ENCODE measurements at regions not wholly inside any gene's neighbourhood (a gene's known extent, or its start where the extent isn't known, plus 50 kb on each side); places are given as distances from the start of the nearest gene placed in this dataset.

DNA sequence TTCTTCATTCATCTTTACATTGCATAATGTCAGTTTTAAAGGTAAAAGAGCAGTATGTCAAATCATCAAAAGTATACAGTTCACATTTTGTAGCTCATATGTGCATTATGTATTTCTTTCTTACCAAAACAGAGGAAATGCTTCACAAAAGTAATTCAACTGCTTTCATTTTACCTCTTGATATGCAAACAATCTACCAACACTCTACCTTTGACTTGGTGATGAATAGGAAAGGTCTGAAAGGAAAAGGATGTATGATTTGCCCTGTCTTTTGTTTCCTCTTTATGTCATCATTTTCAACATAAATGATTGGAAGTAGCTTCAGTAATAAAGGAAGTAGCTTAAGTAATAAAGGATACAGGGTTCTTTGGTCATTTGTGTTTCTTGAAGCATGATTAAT is 846.7 kb downstream of the NXPH1 start:
- TF ChIP-seq GATA3 (IDR thresholded peaks at IDR 0.05; ENCODE audit: low read depth, low read length) (no peak), GATA2 (IDR thresholded peaks at IDR 0.05; ENCODE audit: low read depth, low read length) (no peak)

DNA sequence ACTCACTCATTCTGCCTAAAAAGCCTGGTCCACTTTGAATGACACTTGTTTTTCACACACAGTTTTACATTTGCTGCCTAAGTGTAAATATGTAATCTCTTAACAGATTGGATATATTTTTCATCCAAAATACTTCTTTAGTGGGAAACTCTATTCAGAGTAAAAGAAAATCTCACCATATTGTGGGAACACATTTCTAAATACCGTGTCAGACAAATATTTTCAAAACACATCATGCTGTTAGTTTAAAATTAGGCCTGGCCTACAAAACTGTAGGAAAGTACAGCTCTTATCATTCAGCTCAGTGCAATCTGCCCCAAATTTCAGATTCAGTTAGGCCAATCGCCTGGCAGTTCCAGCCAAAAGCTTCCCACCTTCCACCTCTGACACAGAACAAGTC is 849.8 kb downstream of the NXPH1 start:
- TF ChIP-seq GATA2 (IDR thresholded peaks at IDR 0.05; ENCODE audit: low read depth, low read length) = no peak
- TF ChIP-seq GATA3 (IDR thresholded peaks at IDR 0.05; ENCODE audit: low read depth, low read length) = no peak

DNA sequence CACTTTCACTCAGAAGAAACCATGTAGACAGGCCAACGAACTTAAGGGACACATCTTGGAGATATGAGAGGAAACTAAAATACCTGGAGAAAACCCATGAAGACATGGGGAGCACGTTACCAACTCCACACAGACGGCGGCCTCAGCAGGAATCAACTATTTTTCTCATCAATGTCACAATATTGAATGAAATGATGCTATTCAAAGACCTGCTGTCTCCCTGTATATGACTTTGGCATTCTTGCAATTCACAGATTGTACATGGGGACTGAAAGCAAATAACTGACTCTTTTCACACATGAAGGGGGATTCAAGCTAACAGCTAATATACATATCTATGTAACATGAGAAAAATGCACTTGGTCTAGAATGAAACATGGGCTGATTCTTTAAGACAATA is 869.0 kb downstream of the NXPH1 start:
- no peak for TF ChIP-seq GATA3 (IDR thresholded peaks at IDR 0.05; ENCODE audit: low read depth, low read length)
- no peak for TF ChIP-seq GATA2 (IDR thresholded peaks at IDR 0.05; ENCODE audit: low read depth, low read length)

DNA sequence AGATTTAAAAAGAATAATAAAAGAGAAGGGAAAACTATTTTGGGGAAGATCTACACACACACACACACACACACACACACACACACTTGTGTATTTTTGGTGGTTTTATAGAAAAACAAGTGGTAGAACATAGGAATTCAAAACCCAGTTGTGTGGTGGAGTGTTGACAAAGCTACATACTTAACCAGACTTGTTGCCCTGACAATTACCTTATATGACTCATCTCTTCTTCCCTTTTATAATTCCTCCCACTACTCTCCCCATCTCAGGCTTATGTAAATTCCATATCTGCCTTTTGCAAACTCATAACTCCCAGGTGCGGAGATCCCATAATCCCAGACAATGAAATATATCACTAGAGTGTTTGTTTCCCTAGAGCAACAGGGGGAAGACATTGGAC is 873.7 kb downstream of the NXPH1 start:
- TF ChIP-seq GATA3 (IDR thresholded peaks at IDR 0.05; ENCODE audit: low read depth, low read length) (no peak), GATA2 (IDR thresholded peaks at IDR 0.05; ENCODE audit: low read depth, low read length) (no peak)

DNA sequence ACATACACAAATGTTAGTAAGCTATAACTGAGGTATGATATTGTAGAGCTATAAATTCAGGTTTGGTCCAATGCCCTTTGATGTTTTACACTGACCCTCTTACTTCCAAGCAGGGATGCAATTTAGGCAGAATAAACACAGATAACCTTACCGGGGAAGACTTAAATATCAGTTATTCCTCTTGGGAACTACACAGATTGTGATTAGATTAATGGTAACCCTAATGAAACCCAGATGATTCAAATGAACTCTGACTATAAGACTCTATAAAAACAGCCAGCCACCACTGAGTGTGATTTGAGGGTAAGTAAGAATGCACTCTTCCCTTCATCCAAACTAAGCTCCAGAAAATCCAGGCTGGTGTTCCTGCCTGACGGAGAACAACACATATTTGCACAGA is 891.1 kb downstream of the NXPH1 start:
- no peak for TF ChIP-seq GATA3 (IDR thresholded peaks at IDR 0.05; ENCODE audit: low read depth, low read length)
- TF ChIP-seq GATA2 (IDR thresholded peaks at IDR 0.05; ENCODE audit: low read depth, low read length) = no peak

DNA sequence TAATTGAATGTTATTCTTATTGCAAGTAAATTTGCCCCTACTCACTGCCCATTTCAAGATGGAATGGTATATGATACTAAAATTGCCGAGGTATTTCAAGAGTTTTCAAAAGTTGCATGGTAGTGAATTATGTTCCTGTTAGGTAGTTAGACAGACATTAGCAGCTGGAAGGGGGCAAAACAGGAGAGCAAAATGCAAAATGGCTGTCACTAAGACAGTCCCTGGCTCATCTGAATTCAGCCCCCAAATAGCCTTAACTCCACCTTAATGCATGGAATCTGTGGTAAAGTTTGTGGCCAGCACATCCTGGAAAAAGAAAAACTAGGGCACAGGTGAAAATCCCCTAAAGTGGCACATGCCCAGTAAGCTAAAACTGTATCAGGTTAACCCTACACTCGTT is 894.9 kb downstream of the NXPH1 start:
- TF ChIP-seq GATA3 (IDR thresholded peaks at IDR 0.05; ENCODE audit: low read depth, low read length) (no peak), GATA2 (IDR thresholded peaks at IDR 0.05; ENCODE audit: low read depth, low read length) (no peak)

DNA sequence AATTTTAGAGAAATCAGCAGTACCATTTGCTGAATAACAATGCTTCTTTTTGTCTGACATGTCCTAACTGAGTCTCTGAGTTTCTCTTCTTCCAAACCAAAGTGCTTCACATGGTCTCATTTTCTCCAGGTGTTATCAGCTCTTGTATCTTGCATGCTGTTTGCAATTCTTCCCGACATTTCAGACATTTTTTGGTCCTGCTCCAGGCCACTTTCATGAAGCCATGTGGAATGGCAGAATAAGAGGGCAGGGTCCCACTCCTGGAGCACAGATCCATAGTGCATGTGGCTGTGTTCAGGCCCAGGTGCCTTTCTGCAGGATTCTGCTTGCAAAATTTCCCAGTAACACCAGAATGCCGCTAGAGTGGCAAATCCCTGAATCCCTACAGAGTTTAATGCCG is 916.2 kb downstream of the NXPH1 start:
- TF ChIP-seq GATA2 (IDR thresholded peaks at IDR 0.05; ENCODE audit: low read depth, low read length) (no peak), GATA3 (IDR thresholded peaks at IDR 0.05; ENCODE audit: low read depth, low read length) (no peak)

DNA sequence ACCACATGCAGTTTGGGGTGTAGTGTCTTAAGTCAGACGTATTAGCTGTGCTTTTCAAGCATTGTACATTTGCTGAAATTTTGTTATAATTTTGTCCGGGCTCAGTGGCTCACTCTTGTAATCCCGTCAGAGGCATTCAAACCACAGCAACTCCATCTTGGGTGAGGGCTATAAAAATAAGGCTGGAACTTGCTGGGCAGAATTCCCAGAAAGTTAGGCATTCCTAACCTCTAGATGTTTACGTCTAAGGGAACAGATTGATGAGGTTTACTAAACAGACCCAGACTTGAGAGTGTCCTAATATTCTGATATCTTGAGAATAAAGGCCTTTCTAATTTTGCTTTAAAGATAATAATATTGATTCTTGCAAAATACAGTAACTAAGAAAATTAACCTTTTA is 957.8 kb downstream of the NXPH1 start:
- TF ChIP-seq GATA3 (IDR thresholded peaks at IDR 0.05; ENCODE audit: low read depth, low read length) (no peak), GATA2 (IDR thresholded peaks at IDR 0.05; ENCODE audit: low read depth, low read length) (no peak)

DNA sequence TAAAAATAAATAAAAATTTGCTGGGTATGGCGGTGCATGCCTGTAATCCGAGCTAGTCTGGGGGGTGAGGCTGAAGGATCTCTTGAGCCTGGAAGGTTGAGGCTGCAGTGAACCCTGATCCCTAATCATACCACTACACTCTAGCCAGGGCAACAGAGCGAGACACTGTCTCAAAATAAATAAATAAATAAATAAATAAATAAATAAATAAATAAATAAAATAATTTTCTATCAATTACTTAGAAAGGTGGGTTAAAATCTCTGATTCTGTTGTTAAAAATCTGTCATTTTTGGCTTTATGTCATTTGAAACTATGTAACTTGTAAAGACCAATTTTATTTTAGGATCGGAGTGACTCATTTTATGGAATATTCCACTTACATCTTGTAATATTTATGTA is 958.6 kb downstream of the NXPH1 start:
- TF ChIP-seq GATA2 (IDR thresholded peaks at IDR 0.05; ENCODE audit: low read depth, low read length) (no peak), GATA3 (IDR thresholded peaks at IDR 0.05; ENCODE audit: low read depth, low read length) (no peak)

DNA sequence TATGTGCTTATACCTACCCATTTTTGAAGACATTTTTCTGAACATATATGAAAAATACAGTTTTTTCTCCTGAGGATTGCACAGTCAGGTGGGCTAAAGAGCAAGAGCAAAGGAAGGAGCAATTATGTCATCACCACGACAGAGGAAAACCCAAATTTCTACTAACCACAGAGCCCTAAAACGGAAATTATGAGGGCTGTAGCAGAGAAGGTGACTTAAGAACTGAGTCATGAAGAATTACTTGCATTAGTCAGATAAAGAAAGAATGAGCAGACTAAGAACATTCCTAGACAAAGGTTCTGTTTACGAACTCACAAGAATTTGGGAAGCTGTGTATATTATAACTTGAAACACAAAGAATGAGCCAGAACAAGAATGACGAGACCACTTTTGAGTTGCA is 974.4 kb downstream of the NXPH1 start:
- TF ChIP-seq GATA2 (IDR thresholded peaks at IDR 0.05; ENCODE audit: low read depth, low read length) = no peak
- TF ChIP-seq GATA3 (IDR thresholded peaks at IDR 0.05; ENCODE audit: low read depth, low read length) = no peak

DNA sequence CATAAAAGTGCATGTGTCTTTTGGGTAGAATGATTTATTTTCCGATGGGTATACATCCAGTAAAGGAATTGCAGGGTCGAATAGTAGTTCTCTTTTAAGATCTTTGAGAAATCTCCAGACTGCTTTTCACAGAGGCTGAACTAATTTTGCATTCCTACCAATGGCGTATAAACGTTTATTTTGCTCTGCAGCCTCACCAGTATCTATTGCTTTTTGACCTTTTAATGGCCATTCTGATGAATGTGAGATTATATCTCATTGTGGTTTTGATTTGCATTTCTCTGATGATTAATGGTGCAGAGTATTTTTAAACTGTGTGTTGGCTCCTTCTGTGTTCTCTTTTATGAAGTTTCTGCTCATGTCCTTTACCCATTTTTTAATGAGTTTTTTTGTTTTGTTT is 1020.1 kb downstream of the NXPH1 start:
- no peak for TF ChIP-seq GATA2 (IDR thresholded peaks at IDR 0.05; ENCODE audit: low read depth, low read length)
- TF ChIP-seq GATA3 (IDR thresholded peaks at IDR 0.05; ENCODE audit: low read depth, low read length) = no peak

DNA sequence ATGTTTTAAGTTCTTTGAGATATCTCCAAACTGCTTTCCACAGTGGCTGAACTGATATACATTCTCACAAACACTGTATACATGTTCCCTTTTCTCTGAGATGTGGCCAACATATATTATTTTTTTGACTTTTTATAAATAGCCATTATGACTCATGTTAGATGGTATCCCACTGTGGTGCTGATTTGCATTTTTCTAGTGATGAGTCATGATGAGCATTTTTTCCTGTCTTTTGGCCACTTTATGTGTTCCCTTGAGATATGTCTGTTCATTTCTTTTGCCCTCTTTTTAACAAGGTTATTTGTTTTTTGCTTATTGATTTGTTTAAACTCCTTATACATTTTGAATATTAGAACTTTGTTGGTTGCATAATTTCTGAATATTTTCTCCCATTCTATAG is 1055.1 kb downstream of the NXPH1 start:
- TF ChIP-seq GATA3 (IDR thresholded peaks at IDR 0.05; ENCODE audit: low read depth, low read length) (no peak), GATA2 (IDR thresholded peaks at IDR 0.05; ENCODE audit: low read depth, low read length) (no peak)

DNA sequence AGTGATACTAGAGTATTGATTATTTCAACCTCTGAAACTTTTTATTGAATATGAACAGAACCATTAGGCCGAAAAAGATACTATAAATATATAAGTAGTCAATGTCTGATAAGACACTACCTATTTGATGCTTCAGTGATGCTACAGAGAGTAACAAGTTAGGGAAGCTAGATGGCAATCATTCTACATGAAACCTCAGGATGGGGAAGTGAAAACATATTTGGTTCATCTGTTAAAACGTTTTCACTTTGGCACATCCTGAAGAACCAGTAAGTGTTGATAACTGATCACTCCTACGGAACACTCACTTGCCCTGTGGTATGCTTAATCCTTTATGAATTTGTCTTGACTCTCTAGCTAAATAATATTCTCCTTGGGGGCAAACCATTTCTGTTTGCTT is 1064.9 kb downstream of the NXPH1 start:
- no peak for TF ChIP-seq GATA3 (IDR thresholded peaks at IDR 0.05; ENCODE audit: low read depth, low read length)

DNA sequence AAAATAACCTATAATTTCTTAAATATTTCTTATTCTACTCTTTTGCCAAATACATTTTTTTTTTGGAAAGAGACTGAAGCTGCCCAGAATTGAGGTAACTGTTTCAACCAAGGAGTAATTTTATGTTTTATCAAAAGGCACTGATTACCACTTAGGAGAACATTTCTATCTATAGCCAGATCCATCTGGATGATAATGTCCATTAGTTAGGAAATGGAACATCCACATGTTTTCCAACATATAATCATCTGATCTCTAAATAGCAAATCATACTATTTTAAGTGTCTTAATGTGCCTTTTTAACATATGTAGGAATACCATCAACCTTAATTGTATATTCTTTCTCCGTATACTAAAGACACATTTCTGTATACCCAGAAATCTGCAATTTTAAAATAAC is 1068.9 kb downstream of the NXPH1 start:
- TF ChIP-seq GATA2 (IDR thresholded peaks at IDR 0.05; ENCODE audit: low read depth, low read length) (peak; percentile 82), GATA3 (IDR thresholded peaks at IDR 0.05; ENCODE audit: low read depth, low read length) (peak; percentile 100)

DNA sequence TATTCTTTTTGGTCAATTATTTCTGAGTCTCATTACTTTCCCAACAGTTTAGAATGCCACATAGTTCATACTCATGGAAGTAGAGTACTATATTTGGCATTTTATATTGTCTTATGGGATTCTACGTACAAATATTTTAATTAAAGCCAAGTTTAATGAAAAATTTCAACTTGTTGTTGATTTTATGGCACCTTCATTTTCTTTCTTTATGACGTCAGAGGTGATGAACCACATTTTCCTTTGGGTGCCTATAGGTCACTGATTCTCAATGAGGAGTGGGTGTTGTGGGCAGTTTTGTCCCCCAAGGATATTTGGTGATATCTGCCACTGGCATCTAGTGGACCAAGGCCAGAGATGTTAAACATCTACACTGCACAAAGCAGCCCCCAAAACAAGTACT is 1071.3 kb downstream of the NXPH1 start:
- TF ChIP-seq GATA3 (IDR thresholded peaks at IDR 0.05; ENCODE audit: low read depth, low read length) (no peak), GATA2 (IDR thresholded peaks at IDR 0.05; ENCODE audit: low read depth, low read length) (no peak)

DNA sequence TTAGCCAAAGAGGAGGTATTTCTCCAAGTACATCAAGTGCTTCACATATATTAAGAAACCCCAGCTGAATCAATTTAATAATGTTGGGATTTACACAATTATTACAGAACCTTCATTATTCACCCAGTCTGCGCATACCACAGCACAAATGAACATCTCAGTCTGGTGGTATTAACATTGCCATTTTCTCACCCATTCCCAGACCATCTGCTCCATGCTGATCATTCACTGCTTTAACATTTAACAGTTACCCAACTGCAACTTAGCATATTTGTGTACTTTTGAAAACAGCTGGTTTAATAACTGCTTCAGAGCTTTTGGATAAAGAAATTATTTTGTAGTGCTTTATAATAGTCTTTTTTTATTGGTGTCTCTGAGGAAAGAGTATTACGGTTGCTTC is 1072.1 kb downstream of the NXPH1 start:
- TF ChIP-seq GATA2 (IDR thresholded peaks at IDR 0.05; ENCODE audit: low read depth, low read length) (no peak), GATA3 (IDR thresholded peaks at IDR 0.05; ENCODE audit: low read depth, low read length) (no peak)
